Testis (tissue), 2 donors: ENCODE measurements at regions not wholly inside any gene's neighbourhood (a gene's known extent, or its start where the extent isn't known, plus 50 kb on each side); places are given as distances from the start of the nearest gene placed in this dataset.

Source experiments
- CTCF ChIP-seq, 3 experiments: fragments of 450-650 bp in 2 of 3; fragments of 200-600 bp in 1 of 3; sonication (generic) in 1 of 3; IDR thresholded peaks; one replicate each; pipeline ENCODE4 v1.5.1; 2016 to 2019; ENCODE audit warnings: antibody characterized with exemption in 3 of 3, mild to moderate bottlenecking in 2 of 3, moderate library complexity in 1 of 3
- POLR2A ChIP-seq: fragments of 450-650 bp; IDR thresholded peaks from one replicate; pipeline ENCODE4 v1.6.1; 2017; ENCODE audit warnings: antibody characterized with exemption, mild to moderate bottlenecking, moderate library complexity

GRCh38 chr10:64396105-64396708 is 875.0 kb downstream of the REEP3 start:
- no peak for TF ChIP-seq CTCF (IDR thresholded peaks at IDR 0.05)
- no peak for TF ChIP-seq POLR2A
